Neural cell (in vitro differentiated cells): ENCODE measurements at regions not wholly inside any gene's neighbourhood (a gene's known extent, or its start where the extent isn't known, plus 50 kb on each side); places are given as distances from the start of the nearest gene placed in this dataset.

Experiments used
- CTCF ChIP-seq: fragments of 450-650 bp; IDR thresholded peaks from 2 replicates; pipeline ENCODE4 v1.5.1; 2014; ENCODE audit warnings: antibody characterized with exemption, mild to moderate bottlenecking, moderate library complexity; ENCODE audit not compliant: poor library complexity, severe bottlenecking
- EP300 ChIP-seq: fragments of 450-650 bp; conservative IDR thresholded peaks from 2 replicates; pipeline ENCODE4 v1.6.1; 2014; ENCODE audit warnings: antibody characterized with exemption, mild to moderate bottlenecking, moderate library complexity; ENCODE audit not compliant: poor library complexity, severe bottlenecking
- POLR2AphosphoS5 ChIP-seq: IDR thresholded peaks from 2 replicates; pipeline ENCODE4 v1.6.1; 2012
- RAD21 ChIP-seq: fragments of 450-650 bp; conservative IDR thresholded peaks from 2 replicates; pipeline ENCODE4 v1.6.1; 2014; ENCODE audit warnings: antibody characterized with exemption, mild to moderate bottlenecking, moderate library complexity
- TAF1 ChIP-seq: IDR thresholded peaks from 2 replicates; pipeline ENCODE4 v1.6.1; 2012; ENCODE audit warnings: low read depth

- TF ChIP-seq CTCF: no peak
- no peak for TF ChIP-seq EP300
- TF ChIP-seq POLR2AphosphoS5: no peak
- TF ChIP-seq TAF1: no peak
- no peak for TF ChIP-seq RAD21
Observed at GRCh38 chr2:186060744-186061440, 322.3 kb downstream of the FSIP2 start.
